SK-N-SH (cell line): ENCODE measurements at regions not wholly inside any gene's neighbourhood (a gene's known extent, or its start where the extent isn't known, plus 50 kb on each side); places are given as distances from the start of the nearest gene placed in this dataset.

ENCODE experiments used
- CTCF ChIA-PET: fragments of 300-600, 350-600 bp; formaldehyde crosslinking; extraction: SDS; loops from one replicate; lab custom pipeline; 2021; lab: Yijun Ruan, JAX
- POLR2A ChIA-PET: fragments of 350-600 bp; sonication (Branson Sonifier 250); formaldehyde crosslinking; extraction: SDS; loops from one replicate; lab custom pipeline; 2020; ENCODE audit warnings: antibody characterized with exemption, inconsistent platforms; lab: Yijun Ruan, JAX
- DNase-seq: peaks from one replicate; pipeline ENCODE4 v3.0.0; 2012
- H2AFZ ChIP-seq: fragments of 200-600 bp; sonication (generic); 2 replicates; pipeline ENCODE4 v1.8.1; 2016; ENCODE audit warnings: antibody characterized with exemption, mild to moderate bottlenecking, low read depth
- H3F3A ChIP-seq: fragments of 200-600 bp; sonication (generic); replicated peaks from 2 replicates; pipeline ENCODE3; 2016; ENCODE audit warnings: antibody characterized with exemption, mild to moderate bottlenecking; ENCODE audit not compliant: insufficient read depth
- H3K27ac ChIP-seq, 2 experiments: fragments of 200-500 bp in 1 of 2; fragments of 200-600 bp in 1 of 2; sonication (Bioruptor generic) in 1 of 2; sonication (generic), shearing (Covaris generic) in 1 of 2; 2 replicates each; pipeline versions ENCODE4 v1.5.1 to v1.6.1; 2014 to 2016; ENCODE audit warnings: low read depth in 2 of 2, inconsistent platforms in 1 of 2, low read length in 1 of 2, mild to moderate bottlenecking in 1 of 2, mixed read lengths in 1 of 2
- H3K27me3 ChIP-seq: fragments of 200-600 bp; sonication (generic), shearing (Covaris generic); 2 replicates; pipeline ENCODE4 v1.6.1; 2016; ENCODE audit warnings: mixed run types; ENCODE audit not compliant: insufficient read depth
- H3K36me3 ChIP-seq, 2 experiments: fragments of 200-500 bp in 1 of 2; fragments of 200-600 bp in 1 of 2; sonication (Bioruptor generic) in 1 of 2; sonication (generic) in 1 of 2; replicated peaks in 1 of 2; 2 replicates each; pipeline versions ENCODE3 to v1.5.1; 2014 to 2016; ENCODE audit warnings: low read length in 1 of 2, mild to moderate bottlenecking in 1 of 2; ENCODE audit not compliant: insufficient read depth in 2 of 2, control insufficient read depth in 1 of 2
- H3K4me1 ChIP-seq, 2 experiments: fragments of 200-500 bp in 1 of 2; fragments of 200-600 bp in 1 of 2; sonication (Bioruptor generic) in 1 of 2; sonication (generic), shearing (Covaris generic) in 1 of 2; 2 replicates each; pipeline versions ENCODE4 v1.5.1 to v1.6.1; 2014 to 2016; ENCODE audit warnings: low read depth in 1 of 2, low read length in 1 of 2, mixed run types in 1 of 2; ENCODE audit not compliant: insufficient read depth in 2 of 2, control insufficient read depth in 1 of 2
- H3K4me2 ChIP-seq: fragments of 200-600 bp; sonication (generic), shearing (Covaris generic); 2 replicates; pipeline ENCODE4 v1.6.1; 2017; ENCODE audit warnings: mixed run types
- H3K4me3 ChIP-seq, 2 experiments: fragments of 200-500 bp in 1 of 2; fragments of 200-600 bp in 1 of 2; sonication (Bioruptor generic) in 1 of 2; sonication (generic), shearing (Covaris generic) in 1 of 2; 2 replicates each; pipeline versions ENCODE4 v1.5.1 to v1.8.1; 2014 to 2016; ENCODE audit warnings: low read depth in 2 of 2, inconsistent platforms in 1 of 2, low read length in 1 of 2, mild to moderate bottlenecking in 1 of 2, mixed read lengths in 1 of 2, moderate library complexity in 1 of 2
- H3K79me2 ChIP-seq: fragments of 200-600 bp; sonication (generic); 2 replicates; pipeline ENCODE4 v1.8.1; 2017; ENCODE audit warnings: mild to moderate bottlenecking; ENCODE audit not compliant: insufficient read depth
- H3K9ac ChIP-seq: fragments of 200-600 bp; sonication (generic); 2 replicates; pipeline ENCODE4 v1.6.1; 2017; ENCODE audit warnings: mixed run types
- H3K9me2 ChIP-seq: fragments of 200-600 bp; sonication (generic); 2 replicates; pipeline ENCODE4 v1.6.1; 2017; ENCODE audit warnings: mixed run types
- H3K9me3 ChIP-seq: fragments of 200-600 bp; sonication (generic); 2 replicates; pipeline ENCODE4 v1.6.1; 2017; ENCODE audit warnings: mixed run types, mild to moderate bottlenecking, moderate library complexity
- H4K20me1 ChIP-seq: fragments of 200-600 bp; sonication (generic); 2 replicates; pipeline ENCODE4 v1.6.1; 2017; ENCODE audit warnings: mild to moderate bottlenecking, mixed run types; ENCODE audit not compliant: insufficient read depth
- ELF1 ChIP-seq: IDR thresholded peaks from 2 replicates; pipeline ENCODE4 v1.4.0; 2012
- FOSL2 ChIP-seq: IDR thresholded peaks from 2 replicates; pipeline ENCODE4 v1.4.0; 2012; ENCODE audit warnings: low read depth, mild to moderate bottlenecking, moderate library complexity, borderline replicate concordance
- FOXJ3 ChIP-seq: sonication (generic); formaldehyde crosslinking; IDR thresholded peaks from 2 replicates; pipeline ENCODE4 v1.5.1; 2020; ENCODE audit warnings: mild to moderate bottlenecking, missing genetic modification reagents
- GABPA ChIP-seq: IDR thresholded peaks from 2 replicates; pipeline ENCODE4 v1.4.0; 2012; ENCODE audit warnings: low read depth, mild to moderate bottlenecking
- GATA2 ChIP-seq: sonication (generic); formaldehyde crosslinking; IDR thresholded peaks from 2 replicates; pipeline ENCODE4 v1.5.0; 2020; ENCODE audit warnings: mild to moderate bottlenecking, missing genetic modification reagents
- IRF3 ChIP-seq: fragments of 150-350 bp; IDR thresholded peaks from 2 replicates; pipeline ENCODE4 v1.6.1; 2016; ENCODE audit warnings: mild to moderate bottlenecking, low read depth, low read length
- NRF1 ChIP-seq: IDR thresholded peaks from 2 replicates; pipeline ENCODE4 v1.6.1; 2012; ENCODE audit warnings: low read depth, mild to moderate bottlenecking, low read length
- POLR2AphosphoS5 ChIP-seq: IDR thresholded peaks from 2 replicates; pipeline ENCODE4 v1.6.1; 2012; ENCODE audit warnings: low read depth, low read length
- RCOR1 ChIP-seq: fragments of 150-350 bp; IDR thresholded peaks from 2 replicates; pipeline ENCODE4 v1.6.1; 2017; ENCODE audit warnings: antibody characterized with exemption, low read length
- REST ChIP-seq: IDR thresholded peaks from 2 replicates; pipeline ENCODE4 v1.6.1; 2012; ENCODE audit warnings: mild to moderate bottlenecking, low read depth, low read length, moderate library complexity
- RFX5 ChIP-seq: IDR thresholded peaks from 2 replicates; pipeline ENCODE4 v1.6.1; 2012; ENCODE audit warnings: mild to moderate bottlenecking, improper control_type of control experiment, low read length
- RXRA ChIP-seq: IDR thresholded peaks from 2 replicates; pipeline ENCODE4 v1.4.0; 2012; ENCODE audit warnings: low read depth, mild to moderate bottlenecking, borderline replicate concordance
- SIN3A ChIP-seq: IDR thresholded peaks from 2 replicates; pipeline ENCODE4 v1.6.1; 2012; ENCODE audit warnings: low read depth, mild to moderate bottlenecking, low read length, moderate library complexity, borderline replicate concordance
- TAF1 ChIP-seq: IDR thresholded peaks from 2 replicates; pipeline ENCODE4 v1.6.1; 2012; ENCODE audit warnings: low read depth, mild to moderate bottlenecking, low read length, moderate library complexity, borderline replicate concordance
- TEAD4 ChIP-seq: IDR thresholded peaks from 2 replicates; pipeline ENCODE4 v1.4.0; 2012; ENCODE audit warnings: mild to moderate bottlenecking, borderline replicate concordance; ENCODE audit not compliant: insufficient read depth
- TF ChIP-seq, protein P1 (sequence below): fragments of 200-600 bp; sonication (generic); IDR thresholded peaks from 2 replicates; pipeline ENCODE4 v1.6.1; 2017; ENCODE audit warnings: antibody characterized with exemption, mild to moderate bottlenecking, moderate library complexity
- TF ChIP-seq, protein P2 (sequence below): IDR thresholded peaks from 2 replicates; pipeline ENCODE4 v1.4.0; 2012; ENCODE audit warnings: low read depth, borderline replicate concordance

DNA sequence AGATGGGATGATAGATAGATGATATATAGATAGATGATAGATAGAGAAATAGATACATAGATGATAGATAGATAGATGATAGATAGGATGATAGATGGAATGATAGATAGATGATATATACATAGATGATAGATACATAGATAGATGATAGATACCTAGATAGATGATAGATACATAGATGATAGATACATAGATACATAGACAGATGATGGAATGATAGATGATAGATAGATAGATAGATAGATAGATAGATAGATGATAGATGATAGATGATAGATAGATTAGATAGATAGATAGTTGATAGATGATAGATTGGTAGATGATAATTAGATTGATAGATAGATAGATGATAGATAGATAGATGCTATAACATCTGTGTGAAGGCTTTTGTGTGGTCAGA, 201.7 kb upstream of the RAB4A start:
- H3K36me3 ChIP-seq = no peaks in the 10 kb centered on the region
- no peaks in the 10 kb centered on the region for H3K79me2 ChIP-seq
- H3K27ac ChIP-seq = no peak overlapping the region
- no peak overlapping the region for H3K4me3 ChIP-seq
- H2AFZ ChIP-seq = no peak overlapping the region
- H3K9ac ChIP-seq = no peak overlapping the region
- H3K9me3 ChIP-seq = no peaks in the 10 kb centered on the region
- H3K9me2 ChIP-seq = no peaks in the 10 kb centered on the region
- TF ChIP-seq GATA2 (CRISPR knock-in tag) = no peak
- TF ChIP-seq ELF1 = no peak
- TF ChIP-seq GABPA = no peak
- no peak for TF ChIP-seq NRF1
- no peak for TF ChIP-seq RCOR1
- TF ChIP-seq, protein P1, sequence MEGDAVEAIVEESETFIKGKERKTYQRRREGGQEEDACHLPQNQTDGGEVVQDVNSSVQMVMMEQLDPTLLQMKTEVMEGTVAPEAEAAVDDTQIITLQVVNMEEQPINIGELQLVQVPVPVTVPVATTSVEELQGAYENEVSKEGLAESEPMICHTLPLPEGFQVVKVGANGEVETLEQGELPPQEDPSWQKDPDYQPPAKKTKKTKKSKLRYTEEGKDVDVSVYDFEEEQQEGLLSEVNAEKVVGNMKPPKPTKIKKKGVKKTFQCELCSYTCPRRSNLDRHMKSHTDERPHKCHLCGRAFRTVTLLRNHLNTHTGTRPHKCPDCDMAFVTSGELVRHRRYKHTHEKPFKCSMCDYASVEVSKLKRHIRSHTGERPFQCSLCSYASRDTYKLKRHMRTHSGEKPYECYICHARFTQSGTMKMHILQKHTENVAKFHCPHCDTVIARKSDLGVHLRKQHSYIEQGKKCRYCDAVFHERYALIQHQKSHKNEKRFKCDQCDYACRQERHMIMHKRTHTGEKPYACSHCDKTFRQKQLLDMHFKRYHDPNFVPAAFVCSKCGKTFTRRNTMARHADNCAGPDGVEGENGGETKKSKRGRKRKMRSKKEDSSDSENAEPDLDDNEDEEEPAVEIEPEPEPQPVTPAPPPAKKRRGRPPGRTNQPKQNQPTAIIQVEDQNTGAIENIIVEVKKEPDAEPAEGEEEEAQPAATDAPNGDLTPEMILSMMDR = no peak
- no peak for TF ChIP-seq IRF3
- TF ChIP-seq SIN3A = no peak
- TF ChIP-seq TEAD4 = no peak
- TF ChIP-seq RXRA = no peak
- no peak for TF ChIP-seq FOSL2
- TF ChIP-seq, protein P2, sequence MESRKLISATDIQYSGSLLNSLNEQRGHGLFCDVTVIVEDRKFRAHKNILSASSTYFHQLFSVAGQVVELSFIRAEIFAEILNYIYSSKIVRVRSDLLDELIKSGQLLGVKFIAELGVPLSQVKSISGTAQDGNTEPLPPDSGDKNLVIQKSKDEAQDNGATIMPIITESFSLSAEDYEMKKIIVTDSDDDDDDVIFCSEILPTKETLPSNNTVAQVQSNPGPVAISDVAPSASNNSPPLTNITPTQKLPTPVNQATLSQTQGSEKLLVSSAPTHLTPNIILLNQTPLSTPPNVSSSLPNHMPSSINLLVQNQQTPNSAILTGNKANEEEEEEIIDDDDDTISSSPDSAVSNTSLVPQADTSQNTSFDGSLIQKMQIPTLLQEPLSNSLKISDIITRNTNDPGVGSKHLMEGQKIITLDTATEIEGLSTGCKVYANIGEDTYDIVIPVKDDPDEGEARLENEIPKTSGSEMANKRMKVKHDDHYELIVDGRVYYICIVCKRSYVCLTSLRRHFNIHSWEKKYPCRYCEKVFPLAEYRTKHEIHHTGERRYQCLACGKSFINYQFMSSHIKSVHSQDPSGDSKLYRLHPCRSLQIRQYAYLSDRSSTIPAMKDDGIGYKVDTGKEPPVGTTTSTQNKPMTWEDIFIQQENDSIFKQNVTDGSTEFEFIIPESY = no peak
- no peak for TF ChIP-seq POLR2AphosphoS5
- no peak for TF ChIP-seq REST
- TF ChIP-seq FOXJ3 (CRISPR knock-in tag) = no peak
- TF ChIP-seq RFX5 = no peak
- TF ChIP-seq TAF1 = no peak
- ChIA-PET CTCF (interaction anchor here (1.5 to 1.6 kb wide), 2 partner anchors 11 to 16 kb away, joined by 4 read pairs; no protein-coding TSS in a partner anchor), POLR2A (no interaction called here)
- H4K20me1 ChIP-seq = no peaks in the 10 kb centered on the region
- H3F3A ChIP-seq = no peaks in the 10 kb centered on the region
- H3K4me1 ChIP-seq = peaks cover 0 to 6% of the 10 kb centered on the region in 2 experiments; a peak in 1 of 4 replicates
- no peak overlapping the region for H3K4me2 ChIP-seq
- no peaks in the 10 kb centered on the region for H3K27me3 ChIP-seq
- DNase-seq = no peak
